Thoracic aorta (tissue), 2 donors: ENCODE measurements at regions not wholly inside any gene's neighbourhood (a gene's known extent, or its start where the extent isn't known, plus 50 kb on each side); places are given as distances from the start of the nearest gene placed in this dataset.

Experiments used
- ATAC-seq: fragments of 150-250 bp; one replicate; pipeline ENCODE4 v1.8.0; 2017; ENCODE audit warnings: low read depth; ENCODE audit not compliant: insufficient number of reproducible peaks, low FRiP score
- DNase-seq: peaks from one replicate; pipeline ENCODE4 v3.0.0-alpha.2; 2020; ENCODE audit warnings: low spot score
- H3K27ac ChIP-seq, 2 donors: fragments of 200-600 bp; sonication (generic); 1 replicate in 1 of 2; 2 replicates in 1 of 2; pipeline ENCODE4 v1.5.1; 2016; ENCODE audit warnings: mild to moderate bottlenecking in 2 of 2, moderate library complexity in 2 of 2
- H3K27me3 ChIP-seq: fragments of 200-600 bp; sonication (generic); replicated peaks from 2 replicates; pipeline ENCODE4 v1.6.0; 2016; ENCODE audit warnings: mild to moderate bottlenecking; ENCODE audit not compliant: insufficient read depth
- H3K36me3 ChIP-seq: fragments of 200-600 bp; sonication (generic); one replicate; pipeline ENCODE4 v1.5.1; 2016
- H3K4me1 ChIP-seq, 2 donors: fragments of 200-600 bp; sonication (generic); 1 replicate in 1 of 2; 2 replicates in 1 of 2; pipeline versions ENCODE4 v1.5.1 to v1.6.0; 2016; ENCODE audit warnings: low read depth in 2 of 2, mild to moderate bottlenecking in 1 of 2; ENCODE audit not compliant: control insufficient read depth in 1 of 2
- H3K4me3 ChIP-seq: fragments of 200-600 bp; sonication (generic); 2 replicates; pipeline ENCODE4 v1.5.1; 2016; ENCODE audit warnings: mild to moderate bottlenecking
- H3K9me3 ChIP-seq: fragments of 200-600 bp; sonication (generic); 2 replicates; pipeline ENCODE4 v1.5.1; 2016
- CTCF ChIP-seq: fragments of 200-600 bp; sonication (generic); IDR thresholded peaks from one replicate; pipeline ENCODE4 v1.5.1; 2019; ENCODE audit warnings: antibody characterized with exemption

DNA sequence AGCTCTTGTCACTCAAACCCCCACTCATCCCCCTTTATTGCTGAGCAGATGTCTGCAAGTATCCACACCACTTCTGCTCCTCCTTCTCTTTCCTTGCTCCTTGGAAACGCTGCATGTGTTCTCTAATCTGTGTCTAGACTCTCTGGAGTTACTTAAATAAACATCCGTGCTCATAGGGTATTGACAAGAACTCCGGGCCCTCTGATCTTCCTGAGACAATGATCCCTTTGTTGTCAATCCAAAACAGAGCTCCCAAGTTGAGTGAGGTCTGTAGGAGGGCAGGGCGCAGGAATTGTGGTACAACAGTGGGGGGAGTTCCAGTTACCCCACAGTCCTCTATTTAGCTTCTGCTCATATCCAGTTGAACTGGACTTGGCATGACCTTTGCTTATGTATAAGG lies 489.0 kb downstream of the SNAPC1 start:
- no peak overlapping the region for H3K27ac ChIP-seq
- DNase-seq (no peak), ATAC-seq (no peak)
- H3K36me3 ChIP-seq = no peaks in the 10 kb centered on the region
- no peak for TF ChIP-seq CTCF
- H3K4me1 ChIP-seq = no peaks in the 10 kb centered on the region
- H3K9me3 ChIP-seq = no peaks in the 10 kb centered on the region
- H3K4me3 ChIP-seq = no peak overlapping the region
- no peaks in the 10 kb centered on the region for H3K27me3 ChIP-seq

DNA sequence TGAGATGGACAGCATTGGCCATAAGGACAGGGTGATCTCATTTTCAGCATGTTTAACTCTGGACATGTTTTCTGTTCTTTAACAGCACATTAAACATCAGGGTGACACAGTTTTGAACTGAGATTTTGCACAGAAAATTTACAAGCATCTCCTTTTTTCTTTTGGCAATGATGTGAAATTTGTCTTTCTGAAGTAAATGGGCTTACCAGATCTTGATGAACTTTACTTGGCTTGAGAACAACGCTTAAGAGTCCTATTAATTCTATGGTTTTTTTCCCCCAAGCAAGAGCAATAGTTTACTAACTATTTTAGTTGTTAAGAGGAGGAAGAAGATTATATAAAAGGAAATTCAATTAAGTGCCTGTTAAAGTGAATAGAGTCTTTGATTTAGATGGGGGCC lies 491.0 kb downstream of the SNAPC1 start:
- Histone ChIP-seq H3K4me1 (no peaks in the 10 kb centered on the region), H3K4me3 (no peak overlapping the region), H3K27ac (no peak overlapping the region), H3K27me3 (no peaks in the 10 kb centered on the region), H3K9me3 (no peaks in the 10 kb centered on the region), H3K36me3 (no peaks in the 10 kb centered on the region)
- no peak for TF ChIP-seq CTCF
- DNase-seq (no peak), ATAC-seq (no peak)

- no peaks in the 10 kb centered on the region for H3K9me3 ChIP-seq
- ATAC-seq (no peak), DNase-seq (no peak)
- no peaks in the 10 kb centered on the region for H3K4me1 ChIP-seq
- H3K36me3 ChIP-seq = no peaks in the 10 kb centered on the region
- no peak overlapping the region for H3K4me3 ChIP-seq
- H3K27me3 ChIP-seq = no peaks in the 10 kb centered on the region
- no peak overlapping the region for H3K27ac ChIP-seq
- TF ChIP-seq CTCF = no peak
Observed at GRCh38 chr14:62253911-62254310, 491.7 kb downstream of the SNAPC1 start.

- Histone ChIP-seq H3K36me3 (no peaks in the 10 kb centered on the region), H3K27ac (no peak overlapping the region), H3K4me1 (no peaks in the 10 kb centered on the region), H3K27me3 (no peaks in the 10 kb centered on the region), H3K4me3 (no peak overlapping the region), H3K9me3 (no peaks in the 10 kb centered on the region)
- no peak for TF ChIP-seq CTCF
- no peak for ATAC-seq
- DNase-seq = no peak
Observed at GRCh38 chr14:62269204-62269603, 507.0 kb downstream of the SNAPC1 start.

GRCh38 chr14:62270236-62270635 lies 508.0 kb downstream of the SNAPC1 start:
- no peaks in the 10 kb centered on the region for H3K9me3 ChIP-seq
- no peak overlapping the region for H3K4me3 ChIP-seq
- H3K4me1 ChIP-seq = no peaks in the 10 kb centered on the region
- no peak for TF ChIP-seq CTCF
- no peaks in the 10 kb centered on the region for H3K36me3 ChIP-seq
- DNase-seq (no peak), ATAC-seq (no peak)
- no peak overlapping the region for H3K27ac ChIP-seq
- no peaks in the 10 kb centered on the region for H3K27me3 ChIP-seq
